ENCODE measurements at regions not wholly inside any gene's neighbourhood (a gene's known extent, or its start where the extent isn't known, plus 50 kb on each side); places are given as distances from the start of the nearest gene placed in this dataset.

GRCh38 chr15:94535298-94536048 lies 304.1 kb downstream of the MCTP2 start:
- Histone ChIP-seq H3K4me3 (ENCODE audit: low read depth, low read length) (no peak overlapping the region), H3K9me3 (no peaks in the 10 kb centered on the region; the same call in 1 of the 2 replicates), H3K27me3 (no peaks in the 10 kb centered on the region), H3K36me3 (no peaks in the 10 kb centered on the region), H3K4me1 (no peaks in the 10 kb centered on the region)
- DNase-seq: no peak
- TF ChIP-seq CTCF (IDR thresholded peaks at IDR 0.05; ENCODE audit: low read depth, low read length): no peak

- DNase-seq: no peak
- no peak for TF ChIP-seq CTCF (IDR thresholded peaks at IDR 0.05; ENCODE audit: low read depth, low read length)
- Histone ChIP-seq H3K36me3 (no peaks in the 10 kb centered on the region), H3K4me3 (ENCODE audit: low read depth, low read length) (no peak overlapping the region), H3K27me3 (no peaks in the 10 kb centered on the region), H3K4me1 (no peaks in the 10 kb centered on the region), H3K9me3 (no peaks in the 10 kb centered on the region; the same call in 1 of the 2 replicates)
These were observed 305.2 kb downstream of the MCTP2 start for GRCh38 chr15:94536549-94536948.

- DNase-seq: no peak
- no peak for TF ChIP-seq CTCF (IDR thresholded peaks at IDR 0.05; ENCODE audit: low read depth, low read length)
These were observed 306.9 kb downstream of the MCTP2 start for GRCh38 chr15:94538280-94538679.

GRCh38 chr15:94542391-94542790 lies 311.0 kb downstream of the MCTP2 start:
- H3K4me3 ChIP-seq (ENCODE audit: low read depth, low read length): no peak overlapping the region
- TF ChIP-seq CTCF (IDR thresholded peaks at IDR 0.05; ENCODE audit: low read depth, low read length): no peak
- no peak for DNase-seq
- H3K9me3 ChIP-seq: no peaks in the 10 kb centered on the region
- H3K4me1 ChIP-seq: no peaks in the 10 kb centered on the region
- no peaks in the 10 kb centered on the region for H3K36me3 ChIP-seq
- no peaks in the 10 kb centered on the region for H3K27me3 ChIP-seq

More at GRCh38 chr15:94538280-94538679, 306.9 kb downstream of the MCTP2 start:
- Histone ChIP-seq H3K36me3 (no peaks in the 10 kb centered on the region), H3K4me3 (ENCODE audit: low read depth, low read length) (no peak overlapping the region), H3K4me1 (no peaks in the 10 kb centered on the region), H3K9me3 (no peaks in the 10 kb centered on the region; the same call in 1 of the 2 replicates), H3K27me3 (no peaks in the 10 kb centered on the region)

- H3K36me3 ChIP-seq: no peaks in the 10 kb centered on the region
- no peaks in the 10 kb centered on the region for H3K9me3 ChIP-seq
- H3K27me3 ChIP-seq: no peaks in the 10 kb centered on the region
- no peak for TF ChIP-seq CTCF (IDR thresholded peaks at IDR 0.05; ENCODE audit: low read depth, low read length)
- no peak for DNase-seq
- H3K4me1 ChIP-seq: no peaks in the 10 kb centered on the region; the same call in 1 of the 2 replicates
- no peak overlapping the region for H3K4me3 ChIP-seq (ENCODE audit: low read depth, low read length)
These were observed 315.4 kb downstream of the MCTP2 start for GRCh38 chr15:94546808-94547207.

GRCh38 chr15:94547711-94548110 lies 316.4 kb downstream of the MCTP2 start:
- no peak for DNase-seq
- Histone ChIP-seq H3K27me3 (no peaks in the 10 kb centered on the region), H3K9me3 (no peaks in the 10 kb centered on the region), H3K4me3 (ENCODE audit: low read depth, low read length) (no peak overlapping the region), H3K4me1 (no peaks in the 10 kb centered on the region; the same call in 1 of the 2 replicates), H3K36me3 (no peaks in the 10 kb centered on the region)
- no peak for TF ChIP-seq CTCF (IDR thresholded peaks at IDR 0.05; ENCODE audit: low read depth, low read length)
